ENCODE measurements at regions not wholly inside any gene's neighbourhood (a gene's known extent, or its start where the extent isn't known, plus 50 kb on each side); places are given as distances from the start of the nearest gene placed in this dataset.

DNA sequence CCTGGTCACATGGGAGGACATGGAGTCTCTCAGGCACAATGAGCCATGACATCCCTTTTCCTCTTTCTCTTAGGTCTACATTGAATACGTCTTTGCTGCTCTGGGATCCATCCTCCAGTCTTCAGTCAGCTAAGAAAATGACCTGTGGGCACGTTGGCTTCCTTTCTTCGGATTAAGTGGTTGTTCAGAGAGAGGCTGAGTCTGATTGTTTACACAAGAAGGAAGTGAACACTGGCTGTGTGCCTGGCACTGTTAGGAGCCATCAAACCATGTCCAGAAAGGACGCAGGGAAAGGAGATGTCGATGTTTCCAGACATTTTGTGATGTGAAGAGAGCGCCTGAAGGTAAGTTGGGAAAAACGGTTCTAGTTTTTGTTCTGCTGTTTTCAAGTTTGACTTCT lies 309.9 kb upstream of the CDYL start:
- Mint-ChIP-seq H3K9me3 (peaks cover 10% of the 10 kb centered on the region), H3K27me3 (no peaks in the 10 kb centered on the region), H3K4me1 (no peaks in the 10 kb centered on the region), H3K36me3 (no peaks in the 10 kb centered on the region), H3K4me3 (no peak overlapping the region), H3K27ac (no peak overlapping the region)
- DNase-seq = no peak
- CTCF ChIA-PET = no interaction called here

DNA sequence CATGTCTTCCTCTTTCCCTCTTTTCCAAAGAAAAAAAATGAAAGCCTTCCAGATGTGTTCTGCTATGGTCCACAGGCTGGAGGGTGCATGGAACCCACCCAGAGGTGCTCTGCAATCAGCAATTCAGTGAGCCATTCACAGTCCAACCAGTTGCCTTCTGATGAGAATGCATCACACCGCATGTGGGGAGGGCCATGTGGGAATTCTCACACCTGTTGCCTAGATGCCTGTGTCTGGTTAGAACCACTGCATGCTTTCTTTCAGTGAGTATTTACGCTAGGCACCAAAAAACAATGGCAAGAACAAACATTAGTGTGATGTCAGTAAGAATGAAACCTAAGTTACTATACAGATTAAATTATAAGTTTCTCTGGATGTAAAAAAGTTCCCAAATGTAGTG lies 311.6 kb upstream of the CDYL start:
- DNase-seq = no peak
- Mint-ChIP-seq H3K27me3 (no peaks in the 10 kb centered on the region), H3K4me3 (no peak overlapping the region), H3K27ac (no peak overlapping the region), H3K4me1 (no peaks in the 10 kb centered on the region), H3K9me3 (peaks cover 2% of the 10 kb centered on the region), H3K36me3 (no peaks in the 10 kb centered on the region)
- CTCF ChIA-PET = no interaction called here

DNA sequence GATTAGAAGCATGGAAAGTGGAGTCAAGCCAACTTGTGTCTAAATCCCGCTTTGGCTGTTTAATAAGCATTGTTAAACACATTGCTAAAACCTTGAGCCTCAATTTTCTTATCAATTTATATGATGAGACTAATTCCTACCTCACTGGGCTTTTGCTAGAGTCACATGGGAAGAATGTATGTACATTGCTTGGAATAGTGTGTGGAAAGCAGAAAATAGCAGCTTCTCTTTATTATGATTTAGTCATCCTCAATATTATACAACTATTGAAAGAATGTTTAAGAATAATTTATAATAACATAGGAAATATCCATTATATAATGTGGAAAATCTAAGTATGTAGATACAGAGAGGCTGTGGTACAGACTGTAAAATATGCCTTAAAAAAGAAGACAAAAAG lies 313.0 kb upstream of the CDYL start:
- H3K4me3 Mint-ChIP-seq = no peak overlapping the region
- CTCF ChIA-PET = no interaction called here
- H3K27me3 Mint-ChIP-seq = no peaks in the 10 kb centered on the region
- no peak overlapping the region for H3K27ac Mint-ChIP-seq
- H3K9me3 Mint-ChIP-seq = no peaks in the 10 kb centered on the region
- no peak for DNase-seq
- H3K4me1 Mint-ChIP-seq = no peaks in the 10 kb centered on the region
- H3K36me3 Mint-ChIP-seq = no peaks in the 10 kb centered on the region

DNA sequence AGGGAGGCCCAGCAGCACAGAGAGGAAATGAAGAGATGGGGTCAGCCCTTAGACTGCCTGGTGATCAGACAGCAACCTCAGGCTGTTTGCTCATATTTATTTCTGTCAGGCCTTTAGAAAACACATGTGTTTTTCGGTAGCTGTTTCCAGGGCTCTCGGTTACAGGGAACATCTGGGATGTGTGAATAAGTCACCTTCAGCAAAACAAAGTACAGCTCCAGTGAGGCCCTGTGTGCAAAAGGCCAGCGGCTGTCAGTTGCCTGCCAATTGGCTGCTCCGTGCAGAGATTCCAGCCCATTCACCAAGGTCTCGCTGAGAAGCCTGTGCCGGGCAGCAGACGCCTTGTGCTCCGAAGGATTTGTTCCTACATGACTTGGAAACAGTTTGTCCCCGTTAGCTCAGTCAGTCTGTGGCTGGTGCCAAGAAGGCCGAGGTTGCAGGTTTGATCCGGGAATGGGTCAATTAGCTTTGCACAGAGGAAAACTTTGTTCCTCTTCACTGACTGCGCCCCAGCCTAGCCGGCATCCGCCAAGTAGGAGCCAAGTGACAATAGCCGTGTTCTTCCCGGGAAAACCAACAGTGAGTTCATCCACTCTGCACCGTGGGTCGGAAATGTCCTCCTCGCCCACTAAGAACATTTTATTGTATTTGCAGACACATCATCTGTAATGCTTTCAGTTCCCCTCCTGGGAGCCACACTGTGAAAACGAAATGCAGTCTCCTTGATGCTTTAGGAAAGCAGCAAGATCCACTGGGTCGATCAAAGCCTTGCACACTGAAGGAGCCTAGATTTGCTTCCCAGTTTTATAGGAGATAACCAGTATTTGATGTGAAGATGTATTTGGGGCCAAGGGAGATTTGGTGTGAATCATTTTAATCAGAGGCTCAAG lies 315.4 kb upstream of the CDYL start:
- Mint-ChIP-seq H3K36me3 (no peaks in the 10 kb centered on the region), H3K4me1 (no peaks in the 10 kb centered on the region), H3K27me3 (no peaks in the 10 kb centered on the region), H3K27ac (no peak overlapping the region), H3K4me3 (no peak overlapping the region), H3K9me3 (no peaks in the 10 kb centered on the region)
- CTCF ChIA-PET = no interaction called here
- DNase-seq = no peak

DNA sequence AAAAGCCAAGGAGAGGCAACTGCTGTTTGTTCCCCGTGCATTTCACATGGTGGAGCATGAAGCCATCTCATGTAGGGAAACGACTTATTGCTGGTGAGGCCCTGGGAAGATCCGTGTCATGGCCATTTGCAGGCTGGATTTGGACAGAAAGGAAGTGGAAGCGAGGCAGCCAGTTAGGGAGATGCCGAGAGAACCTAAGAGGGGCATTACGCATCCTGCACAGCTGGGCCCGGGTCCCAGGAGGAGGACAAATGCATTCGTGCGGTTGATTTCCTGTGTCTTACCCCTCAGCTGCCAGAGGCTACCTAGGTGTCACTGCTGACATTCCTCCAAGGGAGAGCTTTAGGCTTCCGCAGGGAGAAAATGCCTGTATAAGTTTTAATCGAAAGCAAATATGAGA lies 316.2 kb upstream of the CDYL start:
- H3K4me1 Mint-ChIP-seq = no peaks in the 10 kb centered on the region
- H3K36me3 Mint-ChIP-seq = no peaks in the 10 kb centered on the region
- no peak overlapping the region for H3K4me3 Mint-ChIP-seq
- DNase-seq = no peak
- no peaks in the 10 kb centered on the region for H3K27me3 Mint-ChIP-seq
- H3K27ac Mint-ChIP-seq = no peak overlapping the region
- no peaks in the 10 kb centered on the region for H3K9me3 Mint-ChIP-seq
- CTCF ChIA-PET = no interaction called here

DNA sequence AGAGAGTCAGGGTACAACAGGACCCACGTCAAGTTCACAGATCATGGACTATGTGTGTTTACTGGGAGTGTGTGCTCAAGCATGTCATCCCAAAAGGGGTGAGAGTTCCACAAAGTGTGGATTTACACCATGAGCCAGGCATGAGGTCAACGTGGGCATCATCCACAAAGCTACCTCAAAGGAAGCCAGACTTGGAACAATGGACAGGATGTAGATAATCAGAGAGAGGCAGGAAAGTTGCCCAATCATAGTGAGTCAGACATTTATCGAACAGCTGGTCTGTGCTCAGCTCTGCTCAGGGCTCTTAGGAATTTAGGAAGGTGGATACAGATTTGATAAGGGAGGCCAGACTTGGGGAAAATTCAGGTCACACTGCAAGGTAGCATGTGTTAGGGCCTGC lies 317.2 kb upstream of the CDYL start:
- no peak for DNase-seq
- Mint-ChIP-seq H3K27ac (no peak overlapping the region), H3K4me3 (no peak overlapping the region), H3K9me3 (no peaks in the 10 kb centered on the region), H3K4me1 (no peaks in the 10 kb centered on the region), H3K36me3 (no peaks in the 10 kb centered on the region), H3K27me3 (peaks cover 4% of the 10 kb centered on the region)
- CTCF ChIA-PET = no interaction called here

DNA sequence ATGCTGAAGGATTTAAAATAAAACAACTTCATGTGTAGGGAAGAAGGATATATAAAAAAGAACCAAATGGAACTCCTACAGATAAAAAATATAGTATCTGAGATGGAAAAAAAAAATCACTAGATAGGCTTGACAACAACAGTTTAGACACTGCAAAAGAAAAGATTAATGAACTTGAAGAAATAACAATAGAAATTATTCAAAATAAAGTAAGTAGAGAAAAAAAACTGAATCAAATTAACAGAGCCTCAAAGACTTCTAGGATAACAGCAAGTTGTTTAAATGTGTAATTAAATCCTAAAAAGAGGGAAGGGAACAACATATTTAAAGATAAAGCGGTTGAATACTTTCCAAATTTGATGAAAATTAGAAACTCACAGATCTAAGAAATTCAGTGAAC lies 316.3 kb upstream of the ECI2 start:
- Mint-ChIP-seq H3K9me3 (peaks cover 3% of the 10 kb centered on the region), H3K4me1 (no peaks in the 10 kb centered on the region), H3K36me3 (no peaks in the 10 kb centered on the region), H3K4me3 (no peak overlapping the region), H3K27ac (no peak overlapping the region), H3K27me3 (peaks cover 4% of the 10 kb centered on the region)
- no peak for DNase-seq
- CTCF ChIA-PET = no interaction called here

DNA sequence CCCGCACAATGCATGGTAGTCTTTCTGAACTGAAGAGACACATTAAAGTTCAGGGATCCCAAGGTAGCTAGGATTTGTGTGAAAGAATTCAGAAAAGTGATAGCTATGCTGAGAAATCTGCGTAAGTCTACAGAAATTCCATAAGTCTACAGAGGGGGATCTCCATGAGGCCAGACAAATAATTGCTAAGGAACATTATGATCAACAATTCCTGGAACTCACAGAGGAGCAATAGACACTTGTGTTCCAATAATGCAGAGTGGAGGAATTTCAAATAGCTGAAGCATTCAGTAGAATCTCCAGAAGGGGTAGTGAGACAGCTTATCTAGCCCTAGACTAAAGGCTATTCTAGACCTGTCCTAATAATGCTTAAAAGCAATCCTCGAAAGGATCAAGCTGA lies 315.7 kb upstream of the ECI2 start:
- no peaks in the 10 kb centered on the region for H3K4me1 Mint-ChIP-seq
- peaks cover 4% of the 10 kb centered on the region for H3K27me3 Mint-ChIP-seq
- no peak overlapping the region for H3K4me3 Mint-ChIP-seq
- no peak for DNase-seq
- no peak overlapping the region for H3K27ac Mint-ChIP-seq
- peaks cover 3% of the 10 kb centered on the region for H3K9me3 Mint-ChIP-seq
- CTCF ChIA-PET = no interaction called here
- H3K36me3 Mint-ChIP-seq = no peaks in the 10 kb centered on the region

DNA sequence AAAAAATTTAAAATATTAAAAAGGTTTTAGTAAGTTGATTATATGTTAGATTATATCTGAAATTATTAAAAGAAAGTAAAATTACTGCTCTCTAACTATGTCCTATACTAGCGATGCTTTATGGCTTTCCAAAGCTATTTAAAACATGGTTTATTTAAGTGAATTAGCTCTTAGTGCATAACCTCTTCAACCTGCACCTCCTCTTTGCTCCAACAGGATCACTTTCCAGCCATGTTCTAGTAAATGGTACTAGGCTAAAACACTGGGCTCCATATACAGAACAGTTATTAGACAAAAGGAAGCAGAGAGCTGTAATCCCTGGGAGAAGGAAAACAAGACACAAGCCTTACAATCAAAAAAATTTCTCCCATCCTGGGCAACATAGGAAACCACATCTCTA lies 314.9 kb upstream of the ECI2 start:
- CTCF ChIA-PET = no interaction called here
- H3K27me3 Mint-ChIP-seq = peaks cover 4% of the 10 kb centered on the region
- H3K4me3 Mint-ChIP-seq = no peak overlapping the region
- peaks cover 3% of the 10 kb centered on the region for H3K9me3 Mint-ChIP-seq
- no peaks in the 10 kb centered on the region for H3K36me3 Mint-ChIP-seq
- no peak for DNase-seq
- H3K4me1 Mint-ChIP-seq = no peaks in the 10 kb centered on the region
- no peak overlapping the region for H3K27ac Mint-ChIP-seq

DNA sequence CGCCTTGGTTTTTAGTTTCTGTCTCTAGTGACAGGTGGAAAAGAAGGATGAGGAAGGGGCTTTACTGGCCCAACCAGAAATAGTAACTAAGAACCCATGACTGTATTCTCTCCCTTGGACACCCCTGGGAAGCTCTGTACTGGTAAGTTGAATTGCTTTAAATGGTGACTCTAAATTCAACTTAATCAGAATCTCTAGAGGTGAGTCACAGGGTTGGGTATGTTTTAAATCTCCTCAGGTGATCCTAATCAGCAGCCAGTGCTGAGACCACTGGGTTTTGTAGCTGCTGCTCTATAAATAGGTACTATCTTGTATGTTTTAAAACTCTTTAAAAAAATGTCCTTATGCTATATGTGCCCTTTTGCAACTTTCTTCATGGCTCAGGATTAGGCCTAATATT lies 314.0 kb upstream of the ECI2 start:
- CTCF ChIA-PET = no interaction called here
- Mint-ChIP-seq H3K27ac (no peak overlapping the region), H3K9me3 (peaks cover 3% of the 10 kb centered on the region), H3K4me1 (no peaks in the 10 kb centered on the region), H3K4me3 (no peak overlapping the region), H3K27me3 (peaks cover 4% of the 10 kb centered on the region), H3K36me3 (no peaks in the 10 kb centered on the region)
- no peak for DNase-seq

DNA sequence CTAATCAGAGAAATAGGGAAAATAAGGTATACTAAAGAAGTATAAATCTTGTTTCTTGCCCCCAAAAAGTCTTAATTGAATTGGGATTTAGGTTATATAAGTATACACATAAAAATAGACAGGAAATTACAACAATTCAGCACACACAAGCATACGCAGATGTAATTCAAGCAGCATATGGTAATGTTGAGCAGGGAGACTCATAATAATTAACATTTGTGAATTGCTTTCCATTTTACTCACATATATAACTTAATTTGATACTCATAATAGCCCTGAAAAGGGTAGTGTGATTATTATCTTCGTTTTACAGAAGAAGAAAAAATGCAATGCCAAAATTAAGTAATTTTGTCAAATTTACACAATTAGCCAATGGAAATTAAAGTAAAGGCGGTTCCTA lies 313.5 kb upstream of the ECI2 start:
- DNase-seq = no peak

DNA sequence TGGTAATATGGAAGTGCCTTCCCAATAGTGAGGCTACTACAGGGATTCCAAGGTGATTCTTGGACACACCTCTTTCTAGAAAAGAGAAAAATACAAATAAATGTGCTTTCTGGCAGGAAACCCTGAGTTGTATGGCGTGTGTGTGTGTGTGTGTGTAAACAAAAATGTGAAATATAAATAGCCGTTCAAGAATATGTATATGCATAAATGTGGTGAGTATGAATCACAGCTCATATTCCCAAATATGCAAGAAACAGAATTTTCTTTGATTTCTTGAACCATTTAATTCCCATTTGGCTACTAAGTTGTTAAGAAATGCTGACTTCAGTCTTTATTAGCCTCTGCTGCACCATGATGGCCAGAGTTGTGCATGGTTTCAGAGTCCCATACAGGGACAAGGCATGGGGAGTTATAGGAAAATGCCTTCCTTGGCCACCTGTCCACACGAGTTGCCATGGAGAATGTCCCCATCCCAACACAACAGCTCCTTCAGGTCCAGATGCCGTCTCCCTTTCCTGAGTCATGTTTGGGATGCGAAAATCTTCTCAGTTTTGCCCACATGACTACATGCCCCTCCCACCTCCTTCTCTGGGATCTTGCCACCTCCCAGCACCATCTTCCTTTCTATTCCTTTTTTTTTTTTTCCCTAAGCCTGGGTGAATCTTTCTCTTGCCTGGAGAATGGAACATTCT lies 312.4 kb upstream of the ECI2 start:
- no peak for DNase-seq
- CTCF ChIA-PET = no interaction called here
- Mint-ChIP-seq H3K4me1 (no peaks in the 10 kb centered on the region), H3K9me3 (peaks cover 3% of the 10 kb centered on the region), H3K27me3 (no peaks in the 10 kb centered on the region), H3K27ac (no peak overlapping the region), H3K4me3 (no peak overlapping the region), H3K36me3 (no peaks in the 10 kb centered on the region)

More for the DNA sequence above, 313.5 kb upstream of the ECI2 start:
- H3K36me3 Mint-ChIP-seq = no peaks in the 10 kb centered on the region
- H3K4me1 Mint-ChIP-seq = no peaks in the 10 kb centered on the region
- no peaks in the 10 kb centered on the region for H3K27me3 Mint-ChIP-seq
- H3K4me3 Mint-ChIP-seq = no peak overlapping the region
- peaks cover 3% of the 10 kb centered on the region for H3K9me3 Mint-ChIP-seq
- CTCF ChIA-PET = no interaction called here
- no peak overlapping the region for H3K27ac Mint-ChIP-seq

DNA sequence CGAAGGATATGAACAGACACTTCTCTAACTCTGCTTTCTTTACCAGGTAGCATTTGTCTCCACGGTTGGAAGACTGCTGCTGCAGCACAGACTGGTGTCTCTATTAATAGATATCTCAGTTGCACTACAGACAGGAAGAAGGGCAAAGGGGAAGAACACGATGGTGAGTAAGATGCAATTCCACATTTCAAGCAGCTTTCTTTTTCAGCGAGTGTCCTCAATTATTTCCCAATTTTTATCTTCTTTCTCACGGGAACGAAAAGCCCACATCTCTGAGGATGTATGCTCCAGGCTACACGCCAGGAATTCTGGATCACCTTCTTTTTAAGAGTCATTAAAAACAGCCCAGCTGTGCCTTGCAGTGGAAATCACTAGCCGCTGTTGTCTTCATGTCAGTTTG lies 311.6 kb upstream of the ECI2 start:
- H3K36me3 Mint-ChIP-seq = no peaks in the 10 kb centered on the region
- CTCF ChIA-PET = no interaction called here
- DNase-seq = no peak
- no peak overlapping the region for H3K4me3 Mint-ChIP-seq
- no peaks in the 10 kb centered on the region for H3K27me3 Mint-ChIP-seq
- H3K4me1 Mint-ChIP-seq = no peaks in the 10 kb centered on the region
- no peak overlapping the region for H3K27ac Mint-ChIP-seq
- H3K9me3 Mint-ChIP-seq = peaks cover under 1% of the 10 kb centered on the region

DNA sequence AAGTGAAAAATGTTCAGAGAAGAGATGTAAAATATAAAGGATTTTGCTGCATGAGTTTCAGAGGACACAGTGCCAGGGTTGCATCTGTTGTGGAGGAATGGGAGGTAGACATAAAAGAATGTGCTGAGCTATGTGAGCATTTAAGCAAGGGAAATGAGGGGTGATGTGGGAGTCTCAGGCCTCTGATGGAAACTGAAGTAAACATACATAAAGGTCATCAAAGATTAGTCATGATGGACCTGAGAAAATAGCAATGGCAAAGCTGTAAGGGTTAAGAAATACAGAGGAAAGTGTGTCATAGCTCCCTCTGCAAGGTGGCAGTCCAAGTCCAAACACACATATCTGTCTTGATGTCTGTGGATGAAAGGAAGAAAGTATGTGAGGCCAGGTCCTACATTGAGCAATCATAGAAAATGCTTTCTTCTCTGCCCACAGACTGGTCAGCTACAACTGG lies 306.6 kb upstream of the ECI2 start:
- CTCF ChIA-PET = no interaction called here
- Mint-ChIP-seq H3K4me1 (no peaks in the 10 kb centered on the region), H3K27ac (no peak overlapping the region), H3K9me3 (no peaks in the 10 kb centered on the region), H3K4me3 (no peak overlapping the region), H3K27me3 (no peaks in the 10 kb centered on the region), H3K36me3 (no peaks in the 10 kb centered on the region)
- no peak for DNase-seq

DNA sequence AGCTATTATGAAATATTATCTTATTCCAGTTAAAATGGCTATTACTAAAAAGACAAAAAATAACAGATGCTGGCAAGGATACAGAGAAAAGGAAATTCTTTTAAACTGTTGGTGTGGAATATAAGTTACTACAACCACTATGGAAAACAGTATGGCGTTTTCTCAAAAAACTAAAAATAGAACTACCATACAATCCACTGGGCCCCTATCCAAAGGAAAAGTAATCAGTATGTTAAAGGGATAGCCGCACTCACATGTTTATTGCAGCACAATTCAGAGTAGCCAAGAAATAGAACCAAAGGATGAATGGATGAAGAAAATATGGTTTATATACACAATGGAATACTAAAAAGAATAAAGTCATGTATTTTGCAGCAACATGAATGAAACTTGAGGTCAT lies 303.8 kb upstream of the ECI2 start:
- no peak for DNase-seq
- CTCF ChIA-PET = no interaction called here
- Mint-ChIP-seq H3K36me3 (no peaks in the 10 kb centered on the region), H3K4me3 (no peak overlapping the region), H3K4me1 (no peaks in the 10 kb centered on the region), H3K9me3 (no peaks in the 10 kb centered on the region), H3K27ac (no peak overlapping the region), H3K27me3 (no peaks in the 10 kb centered on the region)

Data from activated naive CD4-positive, alpha-beta T cell treated with anti-CD3 and anti-CD28 coated beads, Interleukin-2, amount 10 ng/mL, durations not matched to agents 7 days and 5 days (primary cell).